ENCODE measurements at regions not wholly inside any gene's neighbourhood (a gene's known extent, or its start where the extent isn't known, plus 50 kb on each side); places are given as distances from the start of the nearest gene placed in this dataset.

- intact Hi-C loops (cut with DNase I, micrococcal nuclease) = no loop called here
- no peak for DNase-seq
- Histone ChIP-seq H3K4me3 (no peak overlapping the region), H3K9me3 (peaks cover 2% of the 10 kb centered on the region), H3K36me3 (ENCODE audit: low read depth) (no peaks in the 10 kb centered on the region), H3K4me1 (ENCODE audit: low read depth) (no peaks in the 10 kb centered on the region)
- TF ChIP-seq CTCF (IDR thresholded peaks at IDR 0.05) = no peak
- ATAC-seq = no peak
Observed at GRCh38 chr2:7795778-7796563, 878.8 kb downstream of the RNF144A start.

- DNase-seq = no peak
- intact Hi-C loops (cut with DNase I, micrococcal nuclease) = no loop called here
- H3K4me3 ChIP-seq = no peak overlapping the region
- TF ChIP-seq CTCF (IDR thresholded peaks at IDR 0.05) = no peak
- H3K9me3 ChIP-seq = peaks cover 10% of the 10 kb centered on the region
- no peaks in the 10 kb centered on the region for H3K36me3 ChIP-seq (ENCODE audit: low read depth)
- no peak for ATAC-seq
- no peaks in the 10 kb centered on the region for H3K4me1 ChIP-seq (ENCODE audit: low read depth)
Observed at GRCh38 chr2:7800031-7800430, 881.8 kb upstream of the ID2 start.

GRCh38 chr2:7801212-7801611 lies 880.6 kb upstream of the ID2 start:
- Histone ChIP-seq H3K9me3 (peaks cover 10% of the 10 kb centered on the region), H3K4me1 (ENCODE audit: low read depth) (no peaks in the 10 kb centered on the region), H3K4me3 (no peak overlapping the region), H3K36me3 (ENCODE audit: low read depth) (no peaks in the 10 kb centered on the region)
- no peak for TF ChIP-seq CTCF (IDR thresholded peaks at IDR 0.05)
- DNase-seq (no peak), ATAC-seq (no peak)
- intact Hi-C loops (cut with DNase I, micrococcal nuclease) = no loop called here

- intact Hi-C loops (cut with DNase I, micrococcal nuclease) = no loop called here
- Histone ChIP-seq H3K36me3 (ENCODE audit: low read depth) (no peaks in the 10 kb centered on the region), H3K4me1 (ENCODE audit: low read depth) (no peaks in the 10 kb centered on the region), H3K9me3 (peaks cover 10% of the 10 kb centered on the region), H3K4me3 (no peak overlapping the region)
- ATAC-seq = no peak
- no peak for TF ChIP-seq CTCF (IDR thresholded peaks at IDR 0.05)
- DNase-seq = no peak
Observed at GRCh38 chr2:7803515-7803914, 878.3 kb upstream of the ID2 start.

- H3K4me1 ChIP-seq (ENCODE audit: low read depth) = no peaks in the 10 kb centered on the region
- no peaks in the 10 kb centered on the region for H3K9me3 ChIP-seq
- ATAC-seq = no peak
- no peak overlapping the region for H3K4me3 ChIP-seq
- H3K36me3 ChIP-seq (ENCODE audit: low read depth) = no peaks in the 10 kb centered on the region
- intact Hi-C loops (cut with DNase I, micrococcal nuclease) = no loop called here
- no peak for TF ChIP-seq CTCF (IDR thresholded peaks at IDR 0.05)
- no peak for DNase-seq
Observed at GRCh38 chr2:7809640-7810039, 872.2 kb upstream of the ID2 start.

Data from mucosa of descending colon (tissue), 3 donors.